Uterus (tissue), 3 donors: ENCODE measurements at regions not wholly inside any gene's neighbourhood (a gene's known extent, or its start where the extent isn't known, plus 50 kb on each side); places are given as distances from the start of the nearest gene placed in this dataset.
"Not testable (repeated sequence)": the region's sequence is repeated elsewhere in the genome, so short reads cannot be mapped to it uniquely, and the experiment has no call there.

Experiments
- DNase-seq, 2 donors: peaks; one replicate each; pipeline ENCODE4 v3.0.0-alpha.2; 2019 to 2020
- H3K27ac ChIP-seq, 2 donors: fragments of 200-600 bp; sonication (generic); 1 replicate in 1 of 2; 2 replicates in 1 of 2; pipeline ENCODE4 v1.5.1; 2016 to 2018
- H3K27me3 ChIP-seq, 2 donors: fragments of 200-600 bp; sonication (generic); one replicate each; pipeline ENCODE4 v1.5.1; 2018 to 2019; ENCODE audit warnings: control low read depth in 1 of 2
- H3K36me3 ChIP-seq, 2 donors: fragments of 200-600 bp; sonication (generic); one replicate each; pipeline ENCODE4 v1.5.1; 2019; ENCODE audit warnings: control low read depth in 1 of 2
- H3K4me1 ChIP-seq, 2 donors: fragments of 200-600 bp; sonication (generic); one replicate each; pipeline ENCODE4 v1.5.1; 2018 to 2019; ENCODE audit warnings: control low read depth in 1 of 2
- H3K4me3 ChIP-seq, 2 donors: fragments of 200-600 bp; sonication (generic); 1 replicate in 1 of 2; 2 replicates in 1 of 2; pipeline ENCODE4 v1.5.1; 2018 to 2019; ENCODE audit warnings: mild to moderate bottlenecking in 1 of 2
- H3K9me3 ChIP-seq, 2 donors: fragments of 200-600 bp; sonication (generic); one replicate each; pipeline ENCODE4 v1.5.1; 2019; ENCODE audit warnings: control low read depth in 1 of 2
- POLR2A ChIP-seq, 2 donors: fragments of 450-650 bp; IDR thresholded peaks; one replicate each; pipeline ENCODE4 v1.6.1; 2016; ENCODE audit warnings: antibody characterized with exemption in 2 of 2, mild to moderate bottlenecking in 1 of 2, moderate library complexity in 1 of 2
- intact Hi-C: fragments of 100-400 bp; cut with DNase I; formaldehyde crosslinking; loops from one replicate; pipeline ENCODE4 v1.15.1; 2023; ENCODE audit warnings: low total_unique reads
- TF ChIP-seq, protein P1 (sequence below), 4 experiments: fragments of 200-600 bp in 2 of 4; fragments of 450-650 bp in 2 of 4; sonication (generic) in 2 of 4; IDR thresholded peaks; one replicate each; pipeline ENCODE4 v1.5.1; 2016 to 2019; ENCODE audit warnings: antibody characterized with exemption in 4 of 4, mild to moderate bottlenecking in 2 of 4, moderate library complexity in 1 of 4
- donor health status: DM: yes; HTN: yes; CAD: no.

DNA sequence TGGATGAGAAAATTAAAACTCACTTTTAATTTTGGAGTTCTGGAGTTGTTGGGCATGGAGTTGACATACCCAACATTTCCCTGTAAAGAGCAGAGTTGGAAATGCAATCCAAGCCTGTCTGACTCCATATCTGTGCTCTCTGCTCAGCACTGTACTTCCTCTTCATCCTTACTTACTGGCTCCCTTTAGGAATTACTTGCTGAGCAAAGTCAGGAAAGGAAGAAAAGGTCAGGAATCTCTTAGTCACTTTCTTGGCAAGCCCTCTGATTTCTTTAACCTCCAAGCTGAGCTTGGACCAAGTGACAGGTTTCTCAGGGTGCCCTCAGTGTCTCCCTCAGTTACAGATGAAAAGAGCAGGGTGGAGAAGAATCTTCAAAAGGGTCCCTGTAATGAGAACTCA lies 501.5 kb downstream of the ZIC3 start:
- H3K27ac ChIP-seq: no peak overlapping the region
- H3K9me3 ChIP-seq: no peaks in the 10 kb centered on the region
- H3K4me3 ChIP-seq: no peak overlapping the region
- H3K4me1 ChIP-seq: no peaks in the 10 kb centered on the region
- TF ChIP-seq, protein P1, sequence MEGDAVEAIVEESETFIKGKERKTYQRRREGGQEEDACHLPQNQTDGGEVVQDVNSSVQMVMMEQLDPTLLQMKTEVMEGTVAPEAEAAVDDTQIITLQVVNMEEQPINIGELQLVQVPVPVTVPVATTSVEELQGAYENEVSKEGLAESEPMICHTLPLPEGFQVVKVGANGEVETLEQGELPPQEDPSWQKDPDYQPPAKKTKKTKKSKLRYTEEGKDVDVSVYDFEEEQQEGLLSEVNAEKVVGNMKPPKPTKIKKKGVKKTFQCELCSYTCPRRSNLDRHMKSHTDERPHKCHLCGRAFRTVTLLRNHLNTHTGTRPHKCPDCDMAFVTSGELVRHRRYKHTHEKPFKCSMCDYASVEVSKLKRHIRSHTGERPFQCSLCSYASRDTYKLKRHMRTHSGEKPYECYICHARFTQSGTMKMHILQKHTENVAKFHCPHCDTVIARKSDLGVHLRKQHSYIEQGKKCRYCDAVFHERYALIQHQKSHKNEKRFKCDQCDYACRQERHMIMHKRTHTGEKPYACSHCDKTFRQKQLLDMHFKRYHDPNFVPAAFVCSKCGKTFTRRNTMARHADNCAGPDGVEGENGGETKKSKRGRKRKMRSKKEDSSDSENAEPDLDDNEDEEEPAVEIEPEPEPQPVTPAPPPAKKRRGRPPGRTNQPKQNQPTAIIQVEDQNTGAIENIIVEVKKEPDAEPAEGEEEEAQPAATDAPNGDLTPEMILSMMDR (IDR thresholded peaks at IDR 0.05): no peak
- no peak for TF ChIP-seq POLR2A (IDR thresholded peaks at IDR 0.05)
- H3K36me3 ChIP-seq: no peaks in the 10 kb centered on the region
- intact Hi-C loops: no loop called here
- no peak for DNase-seq
- H3K27me3 ChIP-seq: peaks cover 0 to 3% of the 10 kb centered on the region in 2 donors

DNA sequence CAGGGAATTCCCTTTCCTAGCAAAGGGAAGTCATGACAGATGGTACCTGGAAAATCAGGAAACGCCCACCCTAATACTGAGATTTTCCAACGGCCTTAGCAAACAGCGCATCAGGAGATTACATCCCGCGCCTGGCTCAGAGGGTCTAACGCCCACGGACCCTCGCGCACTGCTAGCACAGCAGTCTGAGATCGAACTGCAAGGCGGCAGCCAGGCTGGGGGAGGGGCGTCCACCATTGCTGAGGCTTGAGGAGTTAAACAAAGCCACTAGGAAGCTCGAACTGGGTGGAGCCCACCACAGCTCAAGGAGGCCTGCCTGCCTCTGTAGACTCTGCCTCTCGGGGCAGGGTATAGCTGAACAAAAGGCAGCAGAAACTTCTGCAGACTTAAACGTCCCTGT lies 507.7 kb downstream of the ZIC3 start:
- H3K36me3 ChIP-seq: no peaks in the 10 kb centered on the region
- no peaks in the 10 kb centered on the region for H3K9me3 ChIP-seq
- no peak overlapping the region for H3K27ac ChIP-seq
- TF ChIP-seq, protein P1 (IDR thresholded peaks at IDR 0.05): no peak
- peaks cover 0 to 3% of the 10 kb centered on the region in 2 donors for H3K27me3 ChIP-seq
- intact Hi-C loops: no loop called here
- no peaks in the 10 kb centered on the region for H3K4me1 ChIP-seq
- DNase-seq: no peak
- H3K4me3 ChIP-seq: no peak overlapping the region

DNA sequence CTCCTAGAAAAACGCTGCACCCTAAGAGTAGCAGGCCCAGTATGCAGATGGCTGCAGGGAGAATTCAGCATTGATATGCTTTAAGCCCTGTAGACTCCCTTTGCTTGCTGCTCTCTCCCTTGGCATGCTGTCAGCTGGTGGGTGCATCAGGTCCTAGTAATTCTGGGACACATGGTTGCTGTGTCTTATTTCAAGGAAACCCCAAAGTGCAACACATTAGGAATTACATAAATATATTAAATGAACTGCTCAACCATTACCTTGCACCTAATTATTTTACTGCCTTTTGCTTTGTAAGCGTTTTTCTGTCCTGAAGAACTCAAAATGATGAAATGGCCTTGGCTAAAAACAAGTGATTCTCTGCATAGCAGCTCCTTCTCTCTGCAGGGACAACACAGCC lies 516.3 kb downstream of the ZIC3 start:
- no peak for TF ChIP-seq POLR2A (IDR thresholded peaks at IDR 0.05)
- TF ChIP-seq, protein P1 (IDR thresholded peaks at IDR 0.05): no peak
- no peaks in the 10 kb centered on the region for H3K4me1 ChIP-seq
- no peaks in the 10 kb centered on the region for H3K9me3 ChIP-seq
- no peaks in the 10 kb centered on the region for H3K27me3 ChIP-seq
- DNase-seq: no peak
- intact Hi-C loops: no loop called here
- no peak overlapping the region for H3K27ac ChIP-seq
- H3K4me3 ChIP-seq: no peak overlapping the region
- H3K36me3 ChIP-seq: no peaks in the 10 kb centered on the region

DNA sequence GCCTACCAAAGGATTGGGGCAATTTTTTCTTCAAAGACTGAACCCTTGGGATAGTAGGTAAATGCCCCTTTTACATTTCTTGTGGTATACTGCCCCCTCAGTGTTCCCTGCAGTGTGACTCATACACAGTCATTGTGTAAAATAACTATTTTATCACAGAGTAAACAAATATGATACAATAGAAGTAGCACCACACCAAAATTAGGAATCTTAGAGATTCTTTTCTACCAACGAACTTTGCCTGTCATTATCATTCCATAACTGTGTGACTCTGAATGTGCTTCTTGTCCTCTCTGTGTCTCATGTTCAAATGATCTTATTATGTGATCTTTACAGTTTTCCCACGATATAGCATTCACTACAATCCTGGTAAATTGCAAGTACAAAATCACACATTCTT lies 517.0 kb downstream of the ZIC3 start:
- Histone ChIP-seq H3K36me3 (no peaks in the 10 kb centered on the region), H3K4me3 (no peak overlapping the region), H3K27me3 (no peaks in the 10 kb centered on the region), H3K27ac (no peak overlapping the region), H3K9me3 (no peaks in the 10 kb centered on the region), H3K4me1 (no peaks in the 10 kb centered on the region)
- TF ChIP-seq, protein P1 (IDR thresholded peaks at IDR 0.05): no peak
- no peak for TF ChIP-seq POLR2A (IDR thresholded peaks at IDR 0.05)
- intact Hi-C loops: no loop called here
- no peak for DNase-seq

DNA sequence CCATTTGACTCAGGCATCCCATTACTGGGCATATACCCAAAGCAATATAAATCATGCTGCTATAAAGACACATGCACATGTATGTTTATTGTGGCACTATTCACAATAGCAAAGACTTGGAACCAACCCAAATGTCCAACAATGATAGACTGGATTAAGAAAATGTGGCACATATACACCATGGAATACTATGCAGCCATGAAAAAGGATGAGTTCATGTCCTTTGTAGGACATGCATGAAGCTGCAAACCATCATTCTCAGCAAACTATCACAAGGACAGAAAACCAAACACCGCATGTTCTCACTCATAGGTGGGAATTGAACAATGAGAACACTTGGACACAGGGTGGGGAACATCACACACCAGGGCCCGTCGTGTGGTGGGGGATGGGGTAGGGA lies 545.0 kb downstream of the ZIC3 start:
- H3K27me3 ChIP-seq, H3K9me3 ChIP-seq, H3K4me3 ChIP-seq, H3K4me1 ChIP-seq, intact Hi-C loops, H3K27ac ChIP-seq, H3K36me3 ChIP-seq, DNase-seq: not testable (repeated sequence)

DNA sequence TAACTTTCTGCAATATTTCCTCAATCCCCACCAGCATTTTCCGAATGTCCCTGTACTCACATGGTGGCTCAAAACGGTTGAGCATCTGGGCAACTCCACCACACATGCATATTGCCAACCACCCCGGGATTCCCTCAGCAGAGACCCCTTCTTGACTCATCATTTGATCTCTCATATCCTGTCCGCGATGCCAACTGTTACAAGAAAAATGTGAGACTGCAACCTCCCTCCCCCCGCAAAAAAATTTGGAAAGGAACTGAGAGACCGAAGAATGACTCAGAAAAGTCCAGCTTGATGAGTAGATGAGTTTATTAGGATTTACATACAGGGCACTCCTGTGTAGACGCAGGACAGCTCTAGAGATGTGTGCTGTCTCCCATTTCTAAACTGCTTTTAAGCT lies 561.4 kb downstream of the ZIC3 start:
- H3K9me3 ChIP-seq: no peaks in the 10 kb centered on the region
- no peaks in the 10 kb centered on the region for H3K4me1 ChIP-seq
- no peaks in the 10 kb centered on the region for H3K27me3 ChIP-seq
- no peak for DNase-seq
- H3K4me3 ChIP-seq: no peak overlapping the region
- H3K27ac ChIP-seq: no peak overlapping the region
- intact Hi-C loops: no loop called here
- H3K36me3 ChIP-seq: no peaks in the 10 kb centered on the region
- TF ChIP-seq POLR2A (IDR thresholded peaks at IDR 0.05): no peak
- TF ChIP-seq, protein P1 (IDR thresholded peaks at IDR 0.05): no peak
